OCI-LY1 (cell line): ENCODE measurements at regions not wholly inside any gene's neighbourhood (a gene's known extent, or its start where the extent isn't known, plus 50 kb on each side); places are given as distances from the start of the nearest gene placed in this dataset.

Source experiments
- H2AFZ ChIP-seq: fragments of 200-600 bp; sonication (generic), shearing (Covaris generic); 2 replicates; pipeline ENCODE4 v1.6.0; 2014; ENCODE audit warnings: antibody characterized with exemption, mild to moderate bottlenecking, low read length
- H3F3A ChIP-seq: fragments of 200-600 bp; sonication (generic), shearing (Covaris generic); 2 replicates; pipeline ENCODE4 v1.6.0; 2014; ENCODE audit warnings: mild to moderate bottlenecking, antibody characterized with exemption, low read length, moderate library complexity; ENCODE audit not compliant: insufficient read depth
- H3K27ac ChIP-seq: fragments of 200-600 bp; sonication (generic); 2 replicates; pipeline ENCODE4 v1.5.1; 2014; ENCODE audit warnings: low read length, mixed run types, mild to moderate bottlenecking, low read depth; ENCODE audit not compliant: poor library complexity, severe bottlenecking
- H3K27me3 ChIP-seq: fragments of 200-600 bp; sonication (generic); 2 replicates; pipeline ENCODE4 v1.6.0; 2014; ENCODE audit warnings: antibody characterized with exemption, mild to moderate bottlenecking, low read length, moderate library complexity; ENCODE audit not compliant: insufficient read depth
- H3K36me3 ChIP-seq: fragments of 200-600 bp; sonication (generic); 2 replicates; pipeline ENCODE4 v1.6.1; 2014; ENCODE audit warnings: mild to moderate bottlenecking, antibody characterized with exemption, low read length, moderate library complexity, mixed read lengths; ENCODE audit not compliant: insufficient read depth
- H3K4me1 ChIP-seq: fragments of 200-600 bp; sonication (generic); 2 replicates; pipeline ENCODE4 v1.5.1; 2014; ENCODE audit warnings: mild to moderate bottlenecking, low read length, moderate library complexity; ENCODE audit not compliant: insufficient read depth, severe bottlenecking
- H3K4me2 ChIP-seq: fragments of 200-600 bp; sonication (generic), shearing (Covaris generic); 2 replicates; pipeline ENCODE4 v1.6.1; 2014; ENCODE audit warnings: low read length
- H3K4me3 ChIP-seq: fragments of 200-600 bp; sonication (generic); 2 replicates; pipeline ENCODE4 v1.5.1; 2014; ENCODE audit warnings: low read length, low read depth, mild to moderate bottlenecking, mixed read lengths; ENCODE audit not compliant: poor library complexity, severe bottlenecking
- H3K79me2 ChIP-seq: fragments of 200-600 bp; shearing (Covaris generic); 2 replicates; pipeline ENCODE4 v1.6.1; 2016; ENCODE audit warnings: mixed run types, low read length, mixed read lengths; ENCODE audit not compliant: insufficient read depth
- H3K9ac ChIP-seq: fragments of 200-600 bp; sonication (generic), shearing (Covaris generic); 2 replicates; pipeline ENCODE4 v1.6.1; 2014; ENCODE audit warnings: mild to moderate bottlenecking, low read length, mixed read lengths
- H3K9me2 ChIP-seq: fragments of 200-600 bp; sonication (generic), shearing (Covaris generic); 2 replicates; pipeline ENCODE4 v1.6.1; 2014; ENCODE audit warnings: low read depth, mild to moderate bottlenecking, low read length, mixed read lengths
- H3K9me3 ChIP-seq: fragments of 200-600 bp; shearing (Covaris generic); 2 replicates; pipeline ENCODE4 v1.6.1; 2014; ENCODE audit warnings: low read length, mixed read lengths
- H4K20me1 ChIP-seq: fragments of 200-600 bp; sonication (generic), shearing (Covaris generic); 2 replicates; pipeline ENCODE4 v1.6.0; 2016; ENCODE audit warnings: mild to moderate bottlenecking, low read length; ENCODE audit not compliant: insufficient read depth
- EZH2 ChIP-seq: fragments of 200-600 bp; sonication (generic), shearing (Covaris generic); IDR thresholded peaks from 2 replicates; pipeline ENCODE4 v1.8.0; 2017; ENCODE audit warnings: borderline replicate concordance, mixed run types, mild to moderate bottlenecking, antibody characterized with exemption, low read length, moderate library complexity, mixed read lengths
- TF ChIP-seq, protein P1 (sequence below): fragments of 200-600 bp; sonication (generic), shearing (Covaris generic); IDR thresholded peaks from 2 replicates; pipeline ENCODE4 v1.5.1; 2017; ENCODE audit warnings: mild to moderate bottlenecking, antibody characterized with exemption, low read length, moderate library complexity, mixed read lengths

DNA sequence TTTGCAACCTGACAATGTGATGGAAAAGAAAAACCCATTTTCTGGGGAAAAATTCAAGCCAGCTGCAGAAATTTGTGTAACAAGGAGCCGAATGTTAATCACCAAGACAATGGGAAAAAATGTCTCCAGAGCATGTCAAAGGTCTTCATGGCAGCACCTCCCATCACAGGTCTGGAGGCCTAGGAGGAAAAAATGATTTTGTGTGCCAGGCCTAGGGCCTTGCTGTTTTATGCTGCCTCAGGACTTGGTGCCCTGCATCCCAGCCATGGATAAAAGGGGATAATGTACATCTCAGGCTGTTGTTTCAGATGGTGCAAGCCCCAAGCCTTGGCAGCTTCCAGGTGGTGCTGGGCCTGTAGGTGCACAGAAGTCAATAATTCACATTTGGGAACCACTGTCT is 747.7 kb downstream of the C6orf118 start:
- Histone ChIP-seq H3K9ac (no peak overlapping the region), H2AFZ (no peak overlapping the region), H3K9me3 (no peaks in the 10 kb centered on the region), H3F3A (no peaks in the 10 kb centered on the region), H3K4me3 (no peak overlapping the region), H3K27me3 (no peaks in the 10 kb centered on the region), H3K9me2 (no peaks in the 10 kb centered on the region), H4K20me1 (no peaks in the 10 kb centered on the region), H3K4me1 (no peaks in the 10 kb centered on the region), H3K36me3 (no peaks in the 10 kb centered on the region), H3K27ac (no peak overlapping the region), H3K4me2 (no peak overlapping the region), H3K79me2 (no peaks in the 10 kb centered on the region)
- TF ChIP-seq, protein P1, sequence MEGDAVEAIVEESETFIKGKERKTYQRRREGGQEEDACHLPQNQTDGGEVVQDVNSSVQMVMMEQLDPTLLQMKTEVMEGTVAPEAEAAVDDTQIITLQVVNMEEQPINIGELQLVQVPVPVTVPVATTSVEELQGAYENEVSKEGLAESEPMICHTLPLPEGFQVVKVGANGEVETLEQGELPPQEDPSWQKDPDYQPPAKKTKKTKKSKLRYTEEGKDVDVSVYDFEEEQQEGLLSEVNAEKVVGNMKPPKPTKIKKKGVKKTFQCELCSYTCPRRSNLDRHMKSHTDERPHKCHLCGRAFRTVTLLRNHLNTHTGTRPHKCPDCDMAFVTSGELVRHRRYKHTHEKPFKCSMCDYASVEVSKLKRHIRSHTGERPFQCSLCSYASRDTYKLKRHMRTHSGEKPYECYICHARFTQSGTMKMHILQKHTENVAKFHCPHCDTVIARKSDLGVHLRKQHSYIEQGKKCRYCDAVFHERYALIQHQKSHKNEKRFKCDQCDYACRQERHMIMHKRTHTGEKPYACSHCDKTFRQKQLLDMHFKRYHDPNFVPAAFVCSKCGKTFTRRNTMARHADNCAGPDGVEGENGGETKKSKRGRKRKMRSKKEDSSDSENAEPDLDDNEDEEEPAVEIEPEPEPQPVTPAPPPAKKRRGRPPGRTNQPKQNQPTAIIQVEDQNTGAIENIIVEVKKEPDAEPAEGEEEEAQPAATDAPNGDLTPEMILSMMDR: no peak
- TF ChIP-seq EZH2: no peak

DNA sequence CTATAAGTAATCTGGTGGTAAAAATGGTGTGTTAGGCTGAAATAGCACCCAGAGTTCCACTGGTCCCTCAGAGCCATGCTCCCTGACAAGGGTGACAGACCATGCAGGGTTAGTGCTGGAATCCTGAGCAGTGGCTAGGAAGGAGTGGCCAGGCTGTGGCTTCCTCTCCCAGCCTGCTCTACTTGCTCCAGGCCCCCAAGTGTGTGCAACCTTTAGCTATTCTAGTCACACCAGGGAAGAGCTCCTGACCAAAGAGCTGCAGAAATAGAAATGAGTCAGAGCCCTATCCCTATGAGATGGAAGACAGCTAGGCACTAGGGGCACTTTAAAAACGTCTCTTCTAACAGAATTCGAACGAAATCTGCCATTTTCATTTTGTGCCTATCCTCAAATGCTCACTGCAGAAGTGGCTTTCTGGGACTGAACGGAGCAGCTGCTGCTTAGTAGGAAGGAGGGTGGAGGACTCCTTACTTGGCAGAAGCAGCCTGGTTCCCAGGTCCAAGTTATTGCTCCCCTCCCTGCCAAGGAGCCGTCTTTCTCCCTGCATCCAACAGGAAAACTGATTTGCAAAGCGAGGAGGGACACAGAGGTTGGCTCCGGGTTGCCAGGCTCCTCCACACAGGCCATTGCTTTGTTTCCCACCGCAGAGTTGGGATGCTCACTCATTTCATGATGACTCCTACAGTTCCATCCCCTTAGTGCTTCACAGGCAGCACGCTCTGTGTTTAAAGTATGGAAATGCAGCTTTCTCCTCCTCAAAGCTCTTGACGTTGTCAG is 754.5 kb downstream of the C6orf118 start:
- H3K27ac ChIP-seq: no peak overlapping the region
- no peaks in the 10 kb centered on the region for H3K4me1 ChIP-seq
- no peaks in the 10 kb centered on the region for H3F3A ChIP-seq
- no peak for TF ChIP-seq EZH2
- TF ChIP-seq, protein P1: no peak
- H3K27me3 ChIP-seq: no peaks in the 10 kb centered on the region
- no peaks in the 10 kb centered on the region for H3K9me2 ChIP-seq
- no peaks in the 10 kb centered on the region for H3K9me3 ChIP-seq
- H3K79me2 ChIP-seq: no peaks in the 10 kb centered on the region
- no peak overlapping the region for H3K4me3 ChIP-seq
- H4K20me1 ChIP-seq: no peaks in the 10 kb centered on the region
- H3K36me3 ChIP-seq: no peaks in the 10 kb centered on the region
- no peak overlapping the region for H3K4me2 ChIP-seq
- H2AFZ ChIP-seq: no peak overlapping the region
- H3K9ac ChIP-seq: no peak overlapping the region

DNA sequence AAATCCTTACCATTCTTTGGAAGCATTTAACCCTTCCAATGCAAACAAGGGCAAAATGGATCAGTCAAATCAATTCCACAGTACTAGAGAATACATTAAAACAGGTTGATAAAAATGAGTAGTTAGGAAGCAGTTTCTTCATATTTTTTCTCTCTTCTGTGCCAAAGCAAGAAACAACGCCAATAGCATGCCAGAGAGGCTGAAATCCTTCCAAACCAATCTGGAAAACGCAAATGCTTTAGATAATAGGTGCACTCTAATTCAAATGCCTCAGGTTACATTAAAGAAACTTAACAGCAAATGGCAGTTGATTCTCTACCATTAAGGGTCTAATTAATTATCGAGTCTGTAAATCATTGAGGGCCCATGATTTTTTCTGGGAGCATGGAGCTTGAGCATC is 755.2 kb downstream of the C6orf118 start:
- no peak for TF ChIP-seq EZH2
- TF ChIP-seq, protein P1: no peak
- Histone ChIP-seq H3K79me2 (no peaks in the 10 kb centered on the region), H3K27me3 (no peaks in the 10 kb centered on the region), H3K27ac (no peak overlapping the region), H3K9me2 (no peaks in the 10 kb centered on the region), H2AFZ (no peak overlapping the region), H3K36me3 (no peaks in the 10 kb centered on the region), H3K4me3 (no peak overlapping the region), H3K4me2 (no peak overlapping the region), H4K20me1 (no peaks in the 10 kb centered on the region), H3K9ac (no peak overlapping the region), H3K9me3 (no peaks in the 10 kb centered on the region), H3F3A (no peaks in the 10 kb centered on the region), H3K4me1 (no peaks in the 10 kb centered on the region)
